Stimulated activated CD4-positive, alpha-beta T cell treated with anti-CD3 and anti-CD28 coated beads, TNF-alpha, amount 100 ng/mL, for 24 hours (primary cell): ENCODE measurements at regions not wholly inside any gene's neighbourhood (a gene's known extent, or its start where the extent isn't known, plus 50 kb on each side); places are given as distances from the start of the nearest gene placed in this dataset.
"Not testable (repeated sequence)": the region's sequence is repeated elsewhere in the genome, so short reads cannot be mapped to it uniquely, and the experiment has no call there.

ENCODE experiments used
- DNase-seq, 3 experiments: peaks; one replicate each; pipeline ENCODE4 v3.0.0-alpha.2; 2020; ENCODE audit warnings: low read depth in 3 of 3

- no peak for DNase-seq
Observed at GRCh38 chr5:168118042-168118668, 173.3 kb upstream of the WWC1 start.

- DNase-seq: no peak
Observed at GRCh38 chr5:168120401-168121137, 170.9 kb upstream of the WWC1 start.

GRCh38 chr5:168121138-168121494 is 170.3 kb upstream of the WWC1 start:
- no peak for DNase-seq

- no peak for DNase-seq
Observed at GRCh38 chr5:168123631-168124528, 167.6 kb upstream of the WWC1 start.

GRCh38 chr5:168125445-168126199 is 165.8 kb upstream of the WWC1 start:
- DNase-seq: no peak

- DNase-seq: no peak
Observed at GRCh38 chr5:168126606-168127005, 164.8 kb upstream of the WWC1 start.

DNA sequence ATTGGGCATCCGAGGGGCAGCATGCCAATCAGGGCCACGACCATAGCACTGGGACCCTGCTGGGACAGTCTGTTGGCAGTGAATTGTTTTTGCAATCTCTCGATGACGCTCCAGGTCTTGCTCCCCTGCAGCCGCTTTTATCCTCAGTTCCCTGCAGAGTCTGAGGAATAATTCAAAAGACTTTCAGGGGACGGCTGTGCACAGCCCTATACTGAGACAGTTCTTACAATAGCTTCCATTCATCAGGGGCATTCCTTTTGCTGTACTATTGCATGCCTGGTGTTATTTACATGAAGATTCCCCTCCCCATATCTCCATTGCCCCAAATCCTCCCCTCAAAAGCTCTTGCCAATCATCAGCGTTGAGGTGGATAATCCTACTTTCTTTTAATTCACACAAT is 163.3 kb upstream of the WWC1 start:
- DNase-seq: no peak

GRCh38 chr5:168128557-168128956 is 162.9 kb upstream of the WWC1 start:
- DNase-seq: no peak

- DNase-seq: no peak
Observed at GRCh38 chr5:168131519-168131918, 159.9 kb upstream of the WWC1 start.

GRCh38 chr5:168132241-168132641 is 159.2 kb upstream of the WWC1 start:
- DNase-seq: no peak

DNA sequence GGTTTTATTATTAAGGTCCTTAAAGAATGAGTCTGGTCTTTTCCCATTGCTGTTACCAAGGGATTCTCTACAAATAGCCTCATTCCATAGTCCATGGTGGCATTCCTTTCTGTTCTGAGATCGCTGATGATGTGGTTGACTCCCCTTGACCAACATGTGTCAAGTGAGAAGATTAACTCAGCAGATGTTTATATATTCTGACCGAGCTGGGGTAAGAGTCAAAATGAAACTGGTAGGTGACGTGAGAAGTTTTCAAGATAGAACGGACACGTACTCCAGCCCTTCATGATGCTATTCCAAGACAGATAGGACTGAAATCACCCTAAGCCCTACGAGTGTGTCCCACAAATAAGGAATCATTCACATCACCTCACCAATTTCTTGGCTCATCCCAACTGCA is 155.5 kb upstream of the WWC1 start:
- DNase-seq: no peak

DNA sequence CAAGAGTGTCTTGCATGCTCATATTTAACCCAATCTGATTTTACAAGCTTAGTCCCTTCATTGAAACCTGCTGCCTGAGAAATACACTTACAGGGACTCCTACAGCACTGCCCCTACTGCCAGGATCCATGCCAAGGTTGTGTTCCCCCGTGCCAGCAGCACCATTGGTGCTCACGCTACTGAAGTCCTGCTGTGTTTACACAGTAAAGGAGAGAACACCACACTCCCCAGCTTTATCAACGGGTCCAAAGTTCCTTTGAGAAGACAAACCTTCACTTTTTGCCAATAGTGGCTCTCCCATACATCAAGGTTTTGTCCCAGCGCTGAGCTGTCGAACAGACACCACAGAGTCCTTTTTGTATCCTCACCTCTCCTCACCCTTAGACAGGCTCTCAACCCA is 155.1 kb upstream of the WWC1 start:
- no peak for DNase-seq

- no peak for DNase-seq
Observed at GRCh38 chr5:168137265-168137664, 154.2 kb upstream of the WWC1 start.

GRCh38 chr5:168140241-168140640 is 151.2 kb upstream of the WWC1 start:
- no peak for DNase-seq

- DNase-seq: no peak
Observed at GRCh38 chr5:168142402-168142801, 149.0 kb upstream of the WWC1 start.

DNA sequence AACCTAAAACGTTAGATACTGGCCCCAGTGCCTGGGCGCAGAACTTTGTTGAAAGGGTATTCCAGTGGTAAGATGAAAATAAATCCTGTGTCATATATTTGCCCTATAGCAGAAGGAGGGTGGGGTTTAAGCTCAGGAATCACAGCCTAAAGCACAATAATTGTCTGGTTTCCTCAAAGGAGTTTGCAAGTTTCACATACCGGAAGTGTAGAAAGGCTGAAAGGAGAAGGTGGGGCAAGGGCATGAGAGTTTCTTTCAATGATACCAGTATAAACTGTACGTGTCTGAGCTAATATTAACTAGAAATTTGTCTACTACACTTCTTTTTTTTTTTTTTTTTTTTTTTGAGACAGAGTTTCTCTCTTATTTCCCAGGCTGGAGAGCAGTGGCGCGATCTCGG is 147.9 kb upstream of the WWC1 start:
- not testable (repeated sequence) for DNase-seq

DNA sequence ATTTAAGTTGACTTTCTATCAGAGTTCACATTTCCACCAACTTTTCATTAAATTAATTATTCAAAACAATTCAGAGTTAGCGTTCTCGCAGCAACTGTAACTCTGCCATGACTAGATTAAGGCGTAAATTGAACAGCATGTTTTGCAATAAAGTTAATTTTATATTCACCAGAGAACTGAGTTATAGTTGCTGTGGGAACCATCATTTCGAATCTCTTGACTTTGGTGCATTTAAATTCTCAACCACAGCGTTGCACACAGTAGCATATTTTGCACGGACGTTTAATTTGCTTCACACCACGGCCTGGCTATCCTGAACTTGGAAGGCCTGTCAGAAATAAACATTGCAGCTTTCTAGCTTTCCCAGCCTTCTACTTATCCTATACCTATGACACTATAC is 144.3 kb upstream of the WWC1 start:
- DNase-seq: no peak

GRCh38 chr5:168147568-168148360 is 143.7 kb upstream of the WWC1 start:
- DNase-seq: no peak

GRCh38 chr5:168151041-168151440 is 140.4 kb upstream of the WWC1 start:
- no peak for DNase-seq

- DNase-seq: no peak
Observed at GRCh38 chr5:168152660-168153059, 138.8 kb upstream of the WWC1 start.

GRCh38 chr5:168153263-168153875 is 138.1 kb upstream of the WWC1 start:
- DNase-seq: no peak
